ENCODE measurements at regions not wholly inside any gene's neighbourhood (a gene's known extent, or its start where the extent isn't known, plus 50 kb on each side); places are given as distances from the start of the nearest gene placed in this dataset.
A peak's percentile ranks its signal among the peaks of the same experiment; 100 is the strongest.
"Not testable (repeated sequence)": the region's sequence is repeated elsewhere in the genome, so short reads cannot be mapped to it uniquely, and the experiment has no call there.

DNA sequence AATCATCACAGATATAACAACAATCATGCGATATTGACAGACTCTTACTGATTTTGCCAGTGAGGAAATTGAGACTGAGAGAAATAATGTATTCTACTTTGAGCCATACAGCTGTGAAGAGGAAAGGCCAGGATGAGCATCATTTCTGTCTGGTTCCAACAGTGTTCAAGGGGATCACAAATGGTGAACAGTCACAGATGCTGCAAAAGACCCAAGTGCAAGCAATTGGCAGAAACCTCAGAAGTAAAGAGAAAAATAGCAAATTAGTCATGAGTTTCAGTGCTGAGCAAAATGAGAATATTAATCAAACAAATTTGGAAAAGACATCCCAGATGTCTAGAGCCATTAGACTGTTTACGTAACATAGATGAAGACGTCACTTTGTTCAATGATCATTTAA, 114.1 kb downstream of the RAB38 start:
- DNase-seq: no peak

DNA sequence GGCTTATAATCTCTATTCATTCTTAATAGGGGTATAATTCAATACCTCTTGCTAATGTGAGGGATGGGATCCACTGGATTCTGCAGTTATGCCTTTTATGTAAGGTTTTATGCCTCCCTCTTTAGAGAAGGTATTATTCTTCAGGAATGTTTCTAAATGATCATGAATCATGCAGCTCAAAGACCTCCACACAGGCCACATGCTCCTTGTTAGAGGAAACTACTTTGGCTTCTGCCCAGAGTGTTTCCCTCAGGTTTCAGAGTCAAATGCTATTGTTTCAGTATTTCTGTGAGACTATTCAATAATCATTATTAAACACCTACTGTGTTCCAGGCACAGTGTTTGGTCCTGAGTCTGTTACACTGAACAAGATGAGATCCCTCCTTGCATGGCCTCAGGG, 115.9 kb downstream of the RAB38 start:
- DNase-seq: no peak

DNA sequence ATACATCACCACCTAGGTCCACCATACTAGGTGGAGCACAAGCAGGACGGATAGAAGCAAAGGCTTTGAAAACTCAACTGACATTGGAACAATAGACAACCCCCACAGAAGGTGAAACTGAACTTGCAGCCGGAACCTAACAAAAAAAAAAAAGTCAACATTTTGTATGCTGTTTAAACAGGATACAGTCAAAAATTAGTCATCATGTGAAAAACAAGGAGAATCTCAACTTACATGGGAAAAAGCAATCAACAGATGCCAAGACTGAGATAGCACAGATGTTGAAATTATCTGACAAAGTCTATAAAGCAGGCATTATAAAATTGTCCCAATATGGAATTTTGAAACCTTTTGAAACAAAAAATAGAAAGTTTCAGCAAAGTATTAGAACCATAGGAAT, 123.8 kb downstream of the RAB38 start:
- no peak for DNase-seq

DNA sequence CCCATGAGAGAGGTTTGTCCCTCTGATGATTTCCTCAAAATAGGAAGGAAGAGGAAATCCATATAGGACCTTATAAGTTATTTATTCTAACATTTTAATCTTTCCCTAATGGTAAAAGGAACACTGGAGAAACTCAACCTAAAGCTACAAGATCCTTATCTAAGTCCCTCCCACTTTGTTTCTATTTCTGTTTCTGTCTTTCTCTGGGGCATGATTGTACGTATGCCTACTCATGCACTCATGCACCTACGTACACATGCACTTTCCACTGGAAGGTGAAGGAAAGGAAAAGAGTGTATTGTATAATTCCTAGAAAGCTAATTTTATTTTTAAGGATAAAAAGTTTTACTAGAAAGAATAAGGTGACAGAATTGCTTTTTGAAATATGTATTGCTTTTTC, 125.0 kb downstream of the RAB38 start:
- no peak for DNase-seq

DNA sequence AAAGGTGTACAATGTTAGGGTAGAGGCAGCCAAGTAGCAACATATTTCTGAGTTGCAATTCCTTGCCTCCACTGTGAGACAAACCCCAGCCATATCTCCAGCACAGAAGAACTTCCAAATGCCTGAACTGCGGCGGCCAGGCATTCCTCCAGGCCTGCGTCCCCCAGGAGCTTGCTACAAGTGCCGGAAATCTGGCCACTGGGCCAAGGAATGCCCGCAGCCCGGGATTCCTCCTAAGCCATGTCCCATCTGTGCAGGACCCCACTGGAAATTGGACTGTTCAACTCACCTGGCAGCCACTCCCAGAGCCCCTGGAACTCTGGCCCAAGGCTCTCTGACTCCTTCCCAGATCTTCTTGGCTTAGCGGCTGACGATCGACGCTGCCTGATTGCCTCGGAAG, 130.0 kb downstream of the RAB38 start:
- not testable (repeated sequence) for DNase-seq

DNA sequence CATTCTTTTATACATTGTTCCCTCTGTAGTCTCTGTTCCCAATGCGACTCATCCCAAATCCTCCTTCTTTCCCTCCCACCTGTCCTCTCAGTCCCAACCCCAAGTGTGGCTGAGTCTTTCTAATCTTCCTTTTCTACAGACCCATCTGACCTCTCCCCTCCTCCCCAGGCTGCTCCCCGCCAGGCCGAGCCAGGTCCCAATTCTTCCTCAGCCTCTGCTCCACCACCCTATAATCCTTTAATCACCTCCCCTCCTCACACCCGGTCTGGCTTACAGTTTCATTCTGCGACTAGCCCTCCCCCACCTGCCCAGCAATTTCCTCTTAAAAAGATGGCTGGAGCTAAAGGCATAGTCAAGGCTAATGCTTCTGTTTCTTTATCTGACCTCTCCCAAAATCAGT, 130.6 kb downstream of the RAB38 start:
- DNase-seq: not testable (repeated sequence)

DNA sequence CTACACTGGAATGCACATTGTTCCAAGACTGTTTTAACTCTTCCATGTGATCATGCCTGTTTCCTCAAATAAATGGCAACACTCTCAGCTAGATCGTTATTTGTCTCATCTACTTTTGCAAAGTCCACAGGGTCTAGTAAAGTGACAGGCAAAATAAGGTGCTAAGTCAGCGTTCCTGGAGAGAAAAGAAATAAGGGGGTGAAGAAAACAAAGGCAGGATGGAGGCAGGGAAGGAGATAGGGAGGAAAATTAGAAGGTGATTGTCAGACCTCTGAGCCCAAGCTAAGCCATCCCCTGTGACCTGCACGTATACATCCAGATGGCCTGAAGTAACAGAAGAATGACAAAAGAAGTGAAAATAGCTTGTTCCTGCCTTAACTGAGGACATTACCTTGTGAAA, 132.1 kb downstream of the RAB38 start:
- no peak for DNase-seq

DNA sequence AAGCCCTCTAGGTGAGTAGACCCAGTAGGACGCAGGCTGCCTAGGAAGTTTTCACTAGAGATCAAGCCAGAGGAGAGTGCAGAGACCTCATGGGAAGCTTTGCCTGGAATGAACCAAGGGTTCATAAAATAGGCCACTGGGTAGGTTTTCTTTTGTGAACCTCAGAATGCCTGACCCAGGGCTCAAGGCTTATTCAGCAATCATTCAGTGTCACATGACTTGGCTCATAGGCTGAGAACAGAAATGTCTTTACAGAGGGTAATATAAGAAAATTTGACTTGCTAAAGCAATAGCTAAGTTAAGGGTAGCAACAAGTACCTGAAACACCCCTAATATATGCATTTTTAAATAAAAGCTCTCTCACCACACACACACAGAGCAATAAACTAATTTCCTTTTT, 132.6 kb downstream of the RAB38 start:
- DNase-seq: no peak

DNA sequence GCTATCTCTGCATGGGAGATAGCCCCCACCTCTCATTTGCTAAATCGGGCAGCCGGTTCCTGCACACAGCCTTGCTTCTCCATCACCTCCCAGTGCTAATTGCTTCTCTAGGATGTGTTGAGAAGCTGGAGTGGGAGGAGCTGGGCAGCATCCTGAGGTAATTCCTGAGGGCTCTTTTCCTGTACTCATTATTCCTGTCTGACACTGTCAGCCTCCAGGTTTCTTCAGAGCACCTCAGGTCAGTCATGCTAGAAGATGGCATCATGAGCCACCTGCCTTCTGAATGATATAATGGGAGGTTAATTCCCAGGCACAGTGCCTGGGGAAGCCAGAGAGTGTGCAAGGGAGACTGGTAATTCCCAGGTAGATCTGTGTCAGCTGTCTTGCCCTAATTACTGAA, 133.0 kb downstream of the RAB38 start:
- DNase-seq: no peak

DNA sequence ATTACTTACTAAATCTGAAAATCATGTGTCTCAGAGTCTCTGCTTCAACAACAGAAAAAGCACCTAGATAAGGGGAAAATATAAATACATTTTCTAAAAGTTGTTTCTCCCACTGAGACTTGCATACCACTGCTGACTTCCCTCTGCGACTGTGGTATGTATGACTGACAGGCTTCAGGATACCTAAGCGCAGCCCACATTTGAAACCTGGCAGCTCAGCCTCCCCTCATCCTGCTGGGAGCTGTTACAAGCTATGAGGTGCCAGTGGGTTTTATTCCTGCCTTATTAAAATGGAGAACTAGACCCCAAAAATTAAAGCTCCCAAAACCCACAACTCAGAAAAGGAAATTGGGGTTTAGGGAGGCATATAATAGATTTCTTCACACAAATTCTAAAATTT, 133.6 kb downstream of the RAB38 start:
- no peak for DNase-seq

DNA sequence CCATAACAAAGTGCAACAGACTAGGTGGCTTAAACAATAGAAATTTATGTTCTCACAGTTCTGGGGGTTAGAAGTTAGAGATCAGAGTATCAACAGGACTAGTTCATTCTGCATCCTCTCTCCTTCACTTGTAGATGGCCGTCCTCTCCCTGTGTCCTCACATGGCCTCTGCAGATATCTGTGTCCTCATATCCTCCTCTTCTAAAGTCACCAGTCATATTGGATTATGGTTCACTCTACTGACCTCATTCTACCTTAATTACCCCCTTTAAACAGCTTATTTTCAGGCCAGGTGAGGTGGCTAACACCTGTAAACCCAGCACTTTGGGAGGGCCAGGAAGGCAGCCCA, 135.1 kb downstream of the RAB38 start:
- no peak for DNase-seq

DNA sequence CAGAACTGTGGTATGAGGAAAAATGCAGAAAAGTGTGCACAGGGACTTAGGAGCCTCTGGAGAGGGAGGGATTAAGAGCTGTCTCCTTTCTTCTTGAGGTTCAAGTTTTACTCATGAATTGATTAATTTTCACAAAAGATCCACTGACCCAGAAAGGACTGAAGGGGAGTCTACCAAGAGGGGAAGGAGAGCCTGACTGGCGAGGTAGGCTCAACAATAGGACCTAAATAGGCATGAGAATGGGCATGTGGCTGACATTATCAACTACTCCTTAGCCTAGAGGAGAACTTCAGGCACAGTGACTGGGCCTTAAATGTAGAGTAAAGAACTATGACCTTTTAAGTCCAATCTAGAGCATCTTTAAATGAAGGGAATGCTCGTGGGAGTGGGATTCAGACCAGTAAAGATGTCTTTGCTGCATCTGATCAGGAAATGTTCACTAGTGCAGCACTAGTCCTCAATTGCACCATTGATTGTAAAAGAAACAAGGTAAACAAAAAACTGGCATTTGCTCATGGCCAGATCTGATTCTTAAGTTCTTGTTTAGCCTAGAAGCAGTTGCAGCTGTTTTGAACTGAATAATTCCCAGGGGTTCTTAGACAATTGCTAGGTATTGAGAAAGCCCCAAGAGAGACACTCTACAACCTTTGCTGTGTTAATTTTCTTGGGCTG, 135.6 kb downstream of the RAB38 start:
- DNase-seq: no peak

DNA sequence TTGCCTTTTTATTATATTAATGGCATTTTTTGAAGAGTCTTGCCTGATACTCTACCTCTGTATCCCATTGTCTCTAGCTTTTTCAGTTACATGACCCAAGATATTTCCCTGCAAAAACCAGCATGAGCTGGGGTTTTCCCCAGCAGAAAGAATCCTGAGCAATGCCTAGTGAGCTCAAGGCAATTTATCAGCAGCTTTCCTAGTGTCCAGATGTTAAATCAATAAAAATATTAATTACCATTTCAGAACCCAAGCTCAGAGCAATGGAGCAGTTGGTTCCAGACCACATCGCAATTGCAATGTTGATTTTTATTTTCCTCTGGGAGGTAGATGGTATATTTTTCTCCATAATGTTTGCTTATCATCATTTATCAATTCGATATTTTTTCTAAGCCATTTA, 137.2 kb downstream of the RAB38 start:
- no peak for DNase-seq

DNA sequence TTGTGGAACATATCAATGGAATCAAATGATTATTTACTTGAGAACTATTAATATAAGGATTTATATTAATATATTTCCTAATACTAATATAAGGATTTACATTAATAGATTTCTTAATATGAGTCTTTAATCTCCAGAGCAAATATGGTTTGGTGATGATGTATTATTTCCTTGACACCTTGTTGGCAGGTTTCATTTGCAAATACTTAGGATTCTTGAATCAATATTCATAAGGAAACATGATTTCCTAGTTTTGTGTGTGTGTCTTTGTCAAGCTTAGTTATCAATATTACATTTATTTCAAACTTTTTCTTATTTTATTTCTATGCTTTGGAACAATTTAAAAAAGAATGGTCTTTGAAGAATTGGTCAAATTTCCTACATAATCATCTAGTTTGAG, 138.5 kb downstream of the RAB38 start:
- DNase-seq: no peak

DNA sequence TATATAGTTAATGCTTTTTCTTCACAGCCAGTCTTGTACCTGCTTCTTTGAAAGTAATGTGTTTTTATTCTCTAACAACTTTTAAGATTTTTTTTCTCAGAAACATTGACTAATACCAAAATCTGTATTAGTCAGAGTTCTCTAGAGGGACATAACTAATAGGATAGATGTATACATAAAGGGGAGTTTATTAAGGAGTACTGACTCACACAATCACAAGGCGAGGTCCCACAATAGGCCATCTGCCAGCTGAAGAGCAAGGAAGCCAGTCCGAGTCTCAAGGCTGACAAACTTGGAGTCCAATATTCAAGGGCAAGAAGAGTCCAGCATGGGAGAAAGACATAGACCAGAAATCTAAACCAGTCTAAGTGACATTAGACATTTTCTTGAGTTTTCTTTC, 140.0 kb downstream of the RAB38 start:
- DNase-seq: no peak

DNA sequence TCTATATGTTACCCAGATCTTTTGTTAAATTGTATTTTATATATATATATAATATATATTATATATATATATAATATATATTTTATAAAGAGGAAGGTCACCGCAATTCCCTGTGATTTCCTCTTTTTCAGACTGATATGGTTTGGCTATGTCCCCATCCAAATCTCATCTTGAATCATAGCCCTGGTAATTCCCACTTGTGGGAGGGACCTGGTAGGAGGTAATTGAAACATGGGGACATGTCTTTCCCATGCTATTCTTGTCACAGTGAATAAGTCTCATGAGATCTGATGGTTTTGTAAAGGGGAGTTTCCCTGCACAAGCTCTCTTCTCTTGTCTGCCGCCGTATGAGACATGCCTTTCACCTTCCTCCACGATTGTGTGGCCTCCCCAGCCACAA, 157.6 kb downstream of the RAB38 start:
- DNase-seq: no peak

DNA sequence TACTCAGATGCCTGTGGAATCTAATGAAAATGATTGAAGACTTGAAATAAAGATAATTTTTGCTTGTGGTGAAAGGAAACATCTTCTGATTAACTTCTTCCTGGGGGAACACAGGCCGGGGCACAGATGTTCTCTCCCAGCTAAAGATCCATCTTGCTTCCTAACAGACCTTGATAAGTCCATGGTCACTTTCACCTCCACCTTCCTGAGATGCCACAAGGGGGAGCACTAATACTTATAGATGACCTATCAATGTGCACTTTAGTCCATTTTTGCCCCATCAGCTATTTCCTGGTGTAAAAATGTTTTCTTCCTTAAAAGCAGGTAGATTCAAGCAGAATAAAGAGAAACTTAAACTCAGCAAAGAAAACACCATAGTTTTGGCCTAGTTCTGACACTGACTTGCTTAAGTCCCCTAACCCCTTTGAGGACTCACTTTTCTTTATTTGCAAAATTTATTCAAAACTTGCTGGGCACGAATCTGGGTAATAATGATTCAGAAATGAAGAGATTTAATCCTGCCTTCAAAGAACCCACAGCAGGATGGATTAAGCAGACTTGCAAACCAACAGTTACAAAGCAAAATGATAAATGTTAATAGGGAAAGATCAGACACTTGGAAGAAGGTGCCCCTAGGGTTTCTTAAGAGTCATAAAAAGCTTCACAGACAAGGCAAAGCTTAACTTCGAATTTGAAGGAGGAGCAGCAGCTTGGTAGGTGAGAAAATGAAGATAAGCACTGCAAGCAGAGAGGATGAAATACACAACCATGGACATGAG, 158.7 kb downstream of the RAB38 start:
- DNase-seq: peak; percentile 6

DNA sequence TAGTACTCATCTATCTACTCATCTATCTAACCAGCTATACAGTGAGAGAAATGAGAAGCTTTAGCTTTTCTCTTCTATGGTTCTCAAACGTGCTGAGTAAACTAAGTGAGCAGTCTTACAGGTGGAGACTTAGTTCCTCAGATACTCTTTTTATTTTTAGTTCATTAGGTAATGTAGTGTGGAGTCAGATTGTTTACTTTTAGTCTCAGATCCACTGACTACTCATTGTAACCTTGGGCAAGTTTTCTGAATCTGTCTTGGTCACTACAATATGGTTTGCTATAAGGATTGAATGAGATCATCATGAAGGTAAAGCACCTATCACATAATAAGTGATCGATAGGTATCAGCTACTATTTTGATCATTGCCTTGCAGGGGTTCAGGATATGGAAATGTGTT, 160.1 kb downstream of the RAB38 start:
- DNase-seq: no peak

DNA sequence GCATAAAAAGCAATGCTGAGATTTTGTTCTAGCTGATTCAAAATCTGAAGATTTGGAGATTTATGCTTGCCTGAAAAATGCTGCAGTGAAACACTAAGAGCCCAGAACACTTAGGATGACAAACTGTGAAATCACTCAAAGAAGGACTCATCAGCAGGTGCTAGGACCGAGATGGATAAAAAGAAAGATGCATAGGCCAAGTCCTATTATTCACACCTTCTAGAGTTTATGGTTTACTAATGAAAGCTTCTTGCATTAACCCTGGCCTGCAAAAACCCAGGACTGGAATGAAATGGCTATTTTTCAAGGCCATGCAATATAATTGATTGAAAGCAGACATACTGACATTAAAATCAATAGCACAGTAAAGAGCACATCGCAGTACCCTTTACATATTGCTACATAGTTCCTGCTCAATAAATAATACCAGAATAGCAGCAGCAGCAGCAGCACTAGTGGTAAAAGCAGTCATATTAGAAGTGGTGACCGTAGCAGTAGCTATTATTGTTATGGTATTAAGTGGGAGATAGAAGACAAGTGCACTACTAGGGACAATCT, 161.7 kb downstream of the RAB38 start:
- DNase-seq: no peak

DNA sequence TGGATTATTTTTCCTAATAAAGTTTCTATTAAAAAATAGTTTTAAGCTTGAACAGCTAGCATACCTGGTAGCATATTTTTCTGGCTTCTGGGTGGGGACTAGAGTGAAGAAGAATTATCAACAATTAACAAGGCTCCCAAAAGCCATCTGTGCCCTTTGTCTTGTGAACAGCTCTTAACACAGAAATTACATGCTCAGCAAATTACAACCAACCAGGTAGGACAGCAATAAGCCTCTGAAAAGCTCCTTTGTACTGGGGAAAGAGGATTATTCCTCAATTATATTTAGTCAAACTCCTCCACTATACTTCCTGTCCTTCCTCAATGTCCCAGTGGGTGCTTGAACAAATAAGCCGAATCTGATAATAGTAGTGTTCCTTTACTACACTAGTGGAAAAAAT, 162.8 kb downstream of the RAB38 start:
- DNase-seq: no peak

DNA sequence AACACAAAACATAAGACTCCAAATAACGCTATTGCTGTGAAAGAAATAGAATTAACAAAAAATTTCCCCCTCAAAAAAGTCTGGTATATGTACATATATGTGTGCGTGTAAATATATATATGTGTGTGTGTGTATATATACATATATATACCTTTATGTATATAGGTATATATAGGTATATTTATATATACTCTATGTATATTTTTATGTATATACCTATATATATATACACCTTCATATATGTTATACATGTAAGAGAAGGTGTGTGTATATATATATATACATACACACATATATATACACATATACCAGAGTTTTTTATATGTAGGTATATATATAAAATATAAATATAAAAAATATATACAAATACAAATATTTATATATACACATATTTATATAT, 199.2 kb downstream of the RAB38 start:
- no peak for DNase-seq

DNA sequence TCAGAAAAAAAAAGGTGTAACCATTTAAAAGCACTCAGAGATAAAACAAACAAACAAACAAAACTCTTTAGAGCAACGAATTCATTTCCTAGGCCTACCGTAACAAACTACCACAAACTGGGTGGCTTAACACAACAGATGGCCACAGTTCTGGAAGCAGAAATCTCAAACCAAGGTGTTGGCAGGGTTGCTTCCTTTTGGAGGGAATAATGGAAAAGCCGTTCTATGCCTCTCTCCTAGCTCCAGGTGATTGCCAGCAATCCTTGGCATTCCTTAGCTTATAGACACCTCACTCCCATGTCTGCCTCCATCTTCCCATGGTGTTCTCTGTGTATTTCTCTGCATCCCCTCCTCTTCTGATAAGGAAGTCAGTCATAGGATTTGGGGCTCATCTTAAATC, 200.4 kb downstream of the RAB38 start:
- no peak for DNase-seq

DNA sequence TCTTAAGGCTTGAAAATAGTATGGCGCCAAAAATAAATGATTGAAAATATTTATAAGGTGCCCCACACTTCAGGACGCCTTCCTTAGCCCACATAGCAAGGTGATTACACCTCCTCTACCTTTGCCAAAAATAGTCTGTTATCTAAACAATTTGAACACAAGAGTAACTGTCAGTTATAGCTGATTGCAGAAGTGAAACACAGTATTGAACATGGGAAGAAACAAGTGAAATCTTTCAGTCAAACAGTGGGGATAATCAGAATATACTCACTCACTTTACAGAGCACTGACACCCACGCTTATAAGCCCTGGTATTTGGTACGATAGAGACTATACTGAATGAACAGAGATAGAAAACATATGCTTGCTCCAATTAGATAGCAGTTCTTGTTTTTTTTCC, 203.1 kb downstream of the RAB38 start:
- no peak for DNase-seq

DNA sequence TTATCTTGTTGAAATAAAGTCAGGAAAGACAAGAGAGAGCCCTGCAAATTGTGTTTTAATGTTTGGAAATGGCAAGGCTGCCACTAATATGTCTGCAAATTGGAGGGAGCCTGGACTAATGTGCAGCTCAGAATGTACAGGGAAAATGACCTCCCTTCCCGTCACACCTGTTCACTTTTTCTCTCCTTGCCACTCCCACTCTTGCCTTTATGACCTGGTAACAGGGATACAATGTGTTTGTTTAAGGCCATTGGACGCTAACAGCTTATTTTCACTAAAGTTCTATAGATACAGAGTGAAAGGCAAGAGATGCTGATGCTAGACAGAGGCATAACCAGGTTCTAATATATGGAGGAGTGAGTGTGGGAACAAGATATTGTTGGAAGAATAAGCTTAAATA, 203.9 kb downstream of the RAB38 start:
- DNase-seq: no peak

DNA sequence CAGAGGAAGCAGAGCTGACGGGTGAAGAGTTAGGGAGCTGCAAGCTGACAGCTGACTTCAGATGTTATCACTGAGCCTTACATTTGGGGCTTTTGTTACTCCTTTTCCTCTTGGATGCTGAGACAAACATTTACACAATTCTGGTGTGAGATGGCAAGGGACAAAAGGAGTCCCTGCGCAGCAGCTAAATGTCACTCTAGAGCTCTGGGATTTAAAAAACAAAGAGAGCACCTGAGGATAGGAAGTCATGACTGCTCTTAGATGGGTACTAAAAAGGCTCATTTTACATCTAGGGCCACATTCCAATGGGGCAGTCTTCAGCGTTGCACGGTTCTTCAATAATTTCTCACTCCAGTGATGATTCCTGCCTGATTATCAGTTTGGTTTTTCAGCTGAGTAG, 204.5 kb downstream of the RAB38 start:
- DNase-seq: no peak
